ENCODE measurements at regions not wholly inside any gene's neighbourhood (a gene's known extent, or its start where the extent isn't known, plus 50 kb on each side); places are given as distances from the start of the nearest gene placed in this dataset.

DNA sequence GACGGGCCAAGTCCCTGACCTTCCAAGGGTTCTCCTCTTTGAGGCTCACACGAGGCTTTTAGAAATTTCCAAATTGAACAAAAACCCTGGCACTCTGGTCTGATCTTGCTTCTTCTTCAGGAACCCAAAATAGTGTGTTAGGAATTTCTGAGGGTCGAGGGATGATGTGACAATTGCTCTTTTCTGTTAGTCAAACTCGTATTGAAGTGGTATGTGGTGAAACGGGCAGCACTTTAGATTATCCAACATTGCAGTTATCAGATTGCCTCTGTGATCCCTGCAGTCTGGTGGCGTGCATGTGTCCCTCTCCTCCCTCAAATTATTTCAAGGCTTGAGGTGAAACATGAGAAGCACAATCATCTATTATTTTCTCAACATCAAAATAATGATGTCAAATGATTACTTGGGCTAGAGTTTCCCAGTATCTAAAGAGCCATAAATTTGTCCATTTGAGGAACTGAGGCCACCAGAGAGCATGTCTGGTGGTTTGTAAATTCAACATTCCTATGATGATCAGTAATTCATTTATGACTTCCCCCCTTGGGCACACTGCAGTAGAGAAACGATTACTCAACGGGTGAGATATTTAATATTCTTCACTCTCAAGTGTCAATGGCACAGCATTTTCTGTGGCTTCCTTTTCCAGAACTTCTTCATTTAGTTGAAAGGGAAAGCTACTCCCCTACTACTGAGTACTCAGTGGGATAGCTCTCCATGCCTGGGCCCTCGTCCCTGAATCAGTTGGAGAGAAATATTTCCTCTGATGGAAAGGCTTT is 308.6 kb upstream of the MAP3K7 start:
- no peak for DNase-seq (ENCODE audit: low read depth)
- TF ChIP-seq, protein P1, sequence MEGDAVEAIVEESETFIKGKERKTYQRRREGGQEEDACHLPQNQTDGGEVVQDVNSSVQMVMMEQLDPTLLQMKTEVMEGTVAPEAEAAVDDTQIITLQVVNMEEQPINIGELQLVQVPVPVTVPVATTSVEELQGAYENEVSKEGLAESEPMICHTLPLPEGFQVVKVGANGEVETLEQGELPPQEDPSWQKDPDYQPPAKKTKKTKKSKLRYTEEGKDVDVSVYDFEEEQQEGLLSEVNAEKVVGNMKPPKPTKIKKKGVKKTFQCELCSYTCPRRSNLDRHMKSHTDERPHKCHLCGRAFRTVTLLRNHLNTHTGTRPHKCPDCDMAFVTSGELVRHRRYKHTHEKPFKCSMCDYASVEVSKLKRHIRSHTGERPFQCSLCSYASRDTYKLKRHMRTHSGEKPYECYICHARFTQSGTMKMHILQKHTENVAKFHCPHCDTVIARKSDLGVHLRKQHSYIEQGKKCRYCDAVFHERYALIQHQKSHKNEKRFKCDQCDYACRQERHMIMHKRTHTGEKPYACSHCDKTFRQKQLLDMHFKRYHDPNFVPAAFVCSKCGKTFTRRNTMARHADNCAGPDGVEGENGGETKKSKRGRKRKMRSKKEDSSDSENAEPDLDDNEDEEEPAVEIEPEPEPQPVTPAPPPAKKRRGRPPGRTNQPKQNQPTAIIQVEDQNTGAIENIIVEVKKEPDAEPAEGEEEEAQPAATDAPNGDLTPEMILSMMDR (IDR thresholded peaks at IDR 0.05; ENCODE audit: low read depth, low read length, missing control alignments), result no peak

DNA sequence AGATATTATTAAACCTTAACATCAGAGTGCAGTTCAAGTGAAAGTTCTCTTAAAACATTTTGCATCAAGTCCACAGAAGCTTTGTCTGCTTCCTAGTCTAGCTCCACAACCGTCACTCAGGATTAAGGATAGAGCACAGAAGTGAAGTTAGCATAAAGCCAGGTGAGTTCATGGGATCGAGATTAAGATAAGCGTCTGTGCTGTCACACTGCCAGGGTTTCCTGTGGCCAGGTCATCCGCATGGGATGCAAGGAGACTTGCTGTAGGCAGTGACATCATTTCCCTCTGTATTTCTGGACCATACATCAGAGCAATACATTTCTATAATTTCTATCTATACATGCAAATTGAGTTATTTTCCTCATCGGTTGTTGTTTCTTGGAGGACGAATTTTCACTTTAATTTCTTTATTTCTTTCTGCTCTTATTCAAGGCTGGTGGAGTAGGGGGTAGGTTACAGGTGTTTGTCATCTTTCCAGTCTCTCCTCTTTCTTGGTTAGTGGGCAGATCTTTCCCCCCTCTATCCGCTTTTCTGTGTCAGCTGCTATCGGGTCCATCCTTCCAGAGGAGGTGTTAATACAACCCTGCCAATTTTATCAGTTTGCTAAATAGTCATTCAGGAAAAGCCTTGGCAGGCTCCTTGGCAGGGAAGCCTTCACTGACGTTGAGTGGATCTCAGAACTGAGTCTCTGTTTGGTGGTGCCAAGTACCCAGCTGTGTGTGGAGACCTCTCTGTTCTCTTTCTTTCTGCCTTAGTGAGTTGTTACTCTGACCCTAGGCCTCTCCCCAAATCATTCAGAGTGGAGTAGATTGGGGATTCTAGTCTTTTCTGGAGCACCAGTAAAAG is 307.6 kb upstream of the MAP3K7 start:
- H3K4me3 ChIP-seq (ENCODE audit: low read depth, low read length), result no peak overlapping the region

More for the DNA sequence above, 308.6 kb upstream of the MAP3K7 start:
- no peak overlapping the region for H3K4me3 ChIP-seq (ENCODE audit: low read depth, low read length)

DNA sequence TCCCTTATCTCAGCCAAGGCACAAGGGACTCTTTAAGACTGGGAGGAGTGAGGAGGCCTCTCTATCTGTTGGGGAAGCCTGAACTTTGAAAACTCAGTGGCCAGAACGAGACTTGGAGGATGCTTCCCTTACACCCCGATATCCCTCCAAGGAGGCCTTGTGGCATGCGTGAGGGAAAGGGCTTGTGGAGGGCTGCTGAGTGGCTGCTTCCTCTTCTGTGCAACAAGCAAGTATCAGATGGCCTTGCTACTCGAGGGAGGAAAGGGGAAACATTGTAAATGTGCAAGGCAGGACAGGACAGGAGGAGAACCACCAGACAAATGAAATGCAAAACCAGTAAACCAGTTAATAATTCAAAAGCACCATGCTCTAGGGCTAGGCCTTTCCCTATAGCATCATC is 306.5 kb upstream of the MAP3K7 start:
- no peak overlapping the region for H3K4me3 ChIP-seq (ENCODE audit: low read depth, low read length)
- no peak for DNase-seq (ENCODE audit: low read depth)
- TF ChIP-seq, protein P1 (IDR thresholded peaks at IDR 0.05; ENCODE audit: low read depth, low read length, missing control alignments), result no peak

More for the DNA sequence above, 307.6 kb upstream of the MAP3K7 start:
- DNase-seq (ENCODE audit: low read depth), result no peak
- TF ChIP-seq, protein P1 (IDR thresholded peaks at IDR 0.05; ENCODE audit: low read depth, low read length, missing control alignments), result no peak

DNA sequence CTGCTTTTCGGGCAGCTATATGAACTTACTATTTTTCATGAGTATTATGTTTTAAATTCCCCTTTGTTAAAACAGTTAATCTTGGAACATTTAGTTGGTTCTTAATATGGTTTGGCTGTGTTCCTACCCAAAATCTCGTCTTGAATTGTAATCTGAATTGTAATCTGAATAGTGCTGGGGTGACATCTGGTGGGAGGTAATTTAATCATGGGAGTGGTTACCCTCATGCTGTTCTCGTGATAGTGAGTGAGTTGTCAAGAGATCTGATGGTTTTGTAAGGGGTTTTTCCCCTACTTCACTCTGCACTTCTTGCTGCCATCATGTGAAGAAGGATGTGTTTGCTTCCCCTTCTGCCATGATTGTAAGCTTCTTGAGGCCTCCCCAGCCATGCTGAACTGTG is 305.4 kb upstream of the MAP3K7 start:
- DNase-seq (ENCODE audit: low read depth), result no peak
- H3K4me3 ChIP-seq (ENCODE audit: low read depth, low read length), result no peak overlapping the region
- TF ChIP-seq, protein P1 (IDR thresholded peaks at IDR 0.05; ENCODE audit: low read depth, low read length, missing control alignments), result no peak

DNA sequence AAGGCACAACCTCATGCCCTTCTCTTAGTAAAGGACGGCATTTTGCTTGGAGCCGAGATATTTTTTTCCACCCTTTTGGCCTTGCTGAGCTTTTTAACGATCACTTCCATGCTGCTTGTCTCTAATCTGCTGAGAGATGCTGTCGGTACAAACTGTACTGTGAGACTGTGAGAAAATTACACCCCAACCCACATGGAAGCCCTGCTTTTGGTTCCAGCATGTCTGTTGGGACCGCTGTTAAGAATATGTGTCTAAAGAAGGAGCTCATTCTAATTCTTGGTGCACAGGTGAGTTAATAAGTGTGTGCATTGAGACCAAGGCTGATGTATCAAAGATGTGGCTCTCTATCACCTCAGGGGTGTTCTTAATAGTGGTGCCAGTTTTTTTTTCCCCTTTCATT is 304.5 kb upstream of the MAP3K7 start:
- TF ChIP-seq, protein P1 (IDR thresholded peaks at IDR 0.05; ENCODE audit: low read depth, low read length, missing control alignments), result no peak
- DNase-seq (ENCODE audit: low read depth), result no peak
- H3K4me3 ChIP-seq (ENCODE audit: low read depth, low read length), result no peak overlapping the region

DNA sequence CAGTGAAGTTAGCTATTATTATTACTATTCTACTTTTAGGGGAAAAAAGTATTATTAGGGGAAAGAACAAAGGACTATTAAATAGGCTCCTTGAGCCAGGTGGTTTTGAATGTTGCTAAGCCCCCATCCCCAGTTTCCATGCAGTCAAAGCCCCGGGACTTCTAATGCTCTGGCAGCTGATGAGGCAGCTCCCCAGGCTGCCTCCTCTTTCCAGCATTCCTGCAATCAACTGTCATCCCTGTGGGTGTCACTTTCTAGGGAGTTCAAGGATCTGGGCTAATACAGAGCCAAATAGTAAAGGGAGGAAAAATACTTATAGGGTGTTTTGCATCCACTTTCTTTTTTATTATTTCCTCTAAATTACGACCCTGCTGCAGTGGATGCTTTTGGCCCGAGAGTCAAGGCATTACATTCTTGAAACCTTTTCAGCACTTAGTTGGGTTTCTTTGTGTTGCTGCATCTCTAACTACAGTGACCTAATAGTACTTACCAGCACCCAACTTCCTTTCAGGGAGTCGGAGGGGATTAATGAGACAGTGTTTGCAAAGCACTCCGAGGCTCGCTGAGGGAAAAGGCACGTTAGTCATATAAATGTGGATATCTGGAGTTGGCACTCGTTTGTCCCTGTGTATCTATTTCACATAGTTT is 303.9 kb upstream of the MAP3K7 start:
- H3K4me3 ChIP-seq (ENCODE audit: low read depth, low read length), result no peak overlapping the region
- TF ChIP-seq, protein P1 (IDR thresholded peaks at IDR 0.05; ENCODE audit: low read depth, low read length, missing control alignments), result no peak
- DNase-seq (ENCODE audit: low read depth), result no peak
